ENCODE measurements at regions not wholly inside any gene's neighbourhood (a gene's known extent, or its start where the extent isn't known, plus 50 kb on each side); places are given as distances from the start of the nearest gene placed in this dataset.

DNA sequence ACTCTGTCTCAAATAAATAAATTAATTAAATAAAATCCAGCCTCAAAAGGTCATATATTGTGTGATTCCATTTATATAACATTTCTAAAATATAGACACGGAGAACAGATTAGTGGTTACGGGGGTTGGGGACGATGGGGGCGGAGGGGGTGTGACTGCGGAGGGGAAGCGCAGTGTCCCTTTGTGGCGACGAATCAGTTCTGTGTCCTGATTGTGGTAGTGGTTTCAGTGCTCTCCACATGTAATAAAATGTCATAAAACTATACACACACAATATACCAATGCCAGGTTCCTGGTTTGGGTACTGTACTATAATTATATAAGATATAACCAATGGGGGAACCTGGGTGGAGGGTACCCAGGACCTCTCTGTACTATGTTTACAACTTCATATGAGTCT, 186.4 kb downstream of the ANAPC1 start:
- H3K4me1 Mint-ChIP-seq (ENCODE audit: insufficient read depth, unreplicated experiment) = peaks cover 29% of the 10 kb centered on the region
- TF ChIP-seq CTCF (IDR thresholded peaks at IDR 0.05; ENCODE audit: unreplicated experiment) = no peak
- H3K9me3 Mint-ChIP-seq (ENCODE audit: unreplicated experiment) = peaks cover 8% of the 10 kb centered on the region
- no peaks in the 10 kb centered on the region for H3K36me3 Mint-ChIP-seq (ENCODE audit: insufficient read depth, unreplicated experiment)
- POLR2A ChIA-PET = interaction anchor here (1.4 to 4.0 kb wide), 3 partner anchors 9 to 38 kb away, joined by 4 to 36 read pairs (median 22); no protein-coding TSS in a partner anchor
- CTCF ChIA-PET = interaction anchor here (0.6 to 1.8 kb wide), 3 partner anchors 13 to 73 kb away, joined by 3 to 12 read pairs (median 4); no protein-coding TSS in a partner anchor
- intact Hi-C loops (cut with micrococcal nuclease) = no loop called here
- no peak overlapping the region for H3K4me3 Mint-ChIP-seq (ENCODE audit: unreplicated experiment)
- H3K27ac Mint-ChIP-seq (ENCODE audit: low read depth, unreplicated experiment) = no peak overlapping the region
- DNase-seq (ENCODE audit: unreplicated experiment) = no peak
- BruUV-seq (replicated peaks) = no TSS peak
- no peaks in the 10 kb centered on the region for H3K27me3 Mint-ChIP-seq (ENCODE audit: insufficient read depth, unreplicated experiment)

- no peak for TF ChIP-seq CTCF (IDR thresholded peaks at IDR 0.05; ENCODE audit: unreplicated experiment)
- intact Hi-C loops (cut with micrococcal nuclease) = no loop called here
- BruUV-seq (replicated peaks) = no TSS peak
- POLR2A ChIA-PET = interaction anchor here (1.3 to 4.0 kb wide), 6 partner anchors 9 to 72 kb away, joined by 3 to 36 read pairs (median 12); no protein-coding TSS in a partner anchor
- Mint-ChIP-seq H3K36me3 (ENCODE audit: insufficient read depth, unreplicated experiment) (no peaks in the 10 kb centered on the region), H3K27me3 (ENCODE audit: insufficient read depth, unreplicated experiment) (no peaks in the 10 kb centered on the region), H3K27ac (ENCODE audit: low read depth, unreplicated experiment) (no peak overlapping the region), H3K4me3 (ENCODE audit: unreplicated experiment) (no peak overlapping the region), H3K4me1 (ENCODE audit: insufficient read depth, unreplicated experiment) (peaks cover 31% of the 10 kb centered on the region), H3K9me3 (ENCODE audit: unreplicated experiment) (peaks cover 8% of the 10 kb centered on the region)
- DNase-seq (ENCODE audit: unreplicated experiment) = no peak
- CTCF ChIA-PET = interaction anchor here (0.6 to 1.8 kb wide), 4 partner anchors 13 to 73 kb away, joined by 3 to 12 read pairs (median 4); no protein-coding TSS in a partner anchor
Measured at GRCh38 chr2:111698089-111698488, 185.9 kb downstream of the ANAPC1 start.

DNA sequence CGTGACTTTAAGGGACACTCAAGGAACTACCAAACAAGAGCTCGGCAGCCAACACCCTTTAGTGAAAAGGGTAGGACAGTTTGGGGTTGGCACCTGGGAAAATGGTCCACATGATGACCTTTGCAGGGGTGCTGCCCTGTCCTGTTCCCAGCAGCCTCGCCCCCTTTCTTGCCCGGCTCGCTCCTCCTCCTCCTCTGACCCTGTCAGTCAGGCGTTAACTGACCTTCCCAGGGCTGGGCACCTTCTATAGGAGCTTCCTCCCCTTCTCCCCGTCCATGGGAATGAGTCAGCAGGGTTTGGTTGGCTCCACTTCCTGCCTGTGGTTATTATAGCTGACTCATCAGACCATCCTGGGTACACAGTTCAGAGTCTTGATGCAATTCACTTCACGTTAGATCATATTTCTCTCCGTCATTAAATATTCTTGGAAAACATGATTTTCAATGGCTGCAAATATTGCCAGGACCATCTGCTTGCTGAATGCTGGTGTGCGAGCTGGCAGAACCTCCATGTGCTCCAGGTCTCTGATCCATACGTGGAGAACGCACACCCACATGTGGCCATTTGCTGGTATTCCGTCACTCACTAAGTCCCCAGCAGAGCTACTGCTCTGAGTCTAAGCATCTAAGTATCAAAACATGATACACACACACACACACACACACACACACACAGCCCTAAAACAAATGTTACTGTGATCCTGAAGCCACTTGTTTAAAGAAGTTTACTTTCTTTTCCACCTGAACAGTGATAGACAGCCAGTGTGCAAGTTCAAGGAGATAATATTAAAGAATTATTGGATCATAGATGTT, 185.0 kb downstream of the ANAPC1 start:
- Mint-ChIP-seq H3K36me3 (ENCODE audit: insufficient read depth, unreplicated experiment) (no peaks in the 10 kb centered on the region), H3K27ac (ENCODE audit: low read depth, unreplicated experiment) (peak overlapping the region; percentile 86), H3K4me1 (ENCODE audit: insufficient read depth, unreplicated experiment) (peaks cover 31% of the 10 kb centered on the region), H3K9me3 (ENCODE audit: unreplicated experiment) (peaks cover 2% of the 10 kb centered on the region), H3K4me3 (ENCODE audit: unreplicated experiment) (peak overlapping the region; percentile 63), H3K27me3 (ENCODE audit: insufficient read depth, unreplicated experiment) (no peaks in the 10 kb centered on the region)
- POLR2A ChIA-PET = interaction anchor here (0.5 to 4.0 kb wide), 14 partner anchors 8 to 887 kb away, joined by 3 to 36 read pairs (median 4); partner anchors contain the start of gene BCL2L11
- intact Hi-C loops (cut with micrococcal nuclease) = loop anchor here (1.0 kb wide), 2 partner anchors 582 to 888 kb away; no protein-coding TSS in a partner anchor
- peak; percentile 100 for DNase-seq (ENCODE audit: unreplicated experiment)
- TF ChIP-seq CTCF (IDR thresholded peaks at IDR 0.05; ENCODE audit: unreplicated experiment) = peak; percentile 43
- TSS peak; percentile 68 for BruUV-seq (replicated peaks)
- CTCF ChIA-PET = interaction anchor here (0.6 to 2.5 kb wide), 11 partner anchors 13 to 982 kb away, joined by 3 to 13 read pairs (median 3); no protein-coding TSS in a partner anchor

DNA sequence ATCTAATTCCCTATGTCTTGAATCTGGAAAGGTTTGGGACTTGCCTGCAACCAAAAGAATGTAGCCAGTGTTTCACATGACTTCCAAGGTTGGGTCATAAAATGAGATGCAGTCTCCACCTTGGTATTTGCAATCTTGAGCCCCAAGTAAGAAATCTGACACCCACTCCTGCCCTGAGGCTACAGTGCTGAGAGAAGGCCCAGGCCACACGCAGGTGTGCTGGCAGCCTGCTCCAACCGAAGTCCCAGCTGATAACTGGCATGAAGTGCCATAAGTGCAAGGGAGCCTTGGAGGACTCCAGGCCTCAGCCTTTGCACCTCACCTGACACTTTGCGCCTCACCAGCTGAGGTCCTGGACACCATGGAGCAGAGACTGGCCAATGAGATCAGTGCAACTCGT, 182.7 kb downstream of the ANAPC1 start:
- CTCF ChIA-PET = interaction anchor here (0.7 to 1.3 kb wide), 5 partner anchors 10 to 889 kb away, joined by 3 to 7 read pairs (median 3); no protein-coding TSS in a partner anchor
- peak; percentile 70 for DNase-seq (ENCODE audit: unreplicated experiment)
- Mint-ChIP-seq H3K27ac (ENCODE audit: low read depth, unreplicated experiment) (peak overlapping the region; percentile 23), H3K27me3 (ENCODE audit: insufficient read depth, unreplicated experiment) (no peaks in the 10 kb centered on the region), H3K36me3 (ENCODE audit: insufficient read depth, unreplicated experiment) (no peaks in the 10 kb centered on the region), H3K9me3 (ENCODE audit: unreplicated experiment) (no peaks in the 10 kb centered on the region), H3K4me1 (ENCODE audit: insufficient read depth, unreplicated experiment) (peaks cover 53% of the 10 kb centered on the region), H3K4me3 (ENCODE audit: unreplicated experiment) (no peak overlapping the region)
- POLR2A ChIA-PET = interaction anchor here (0.8 to 4.0 kb wide), 2 partner anchors 41 to 534 kb away, joined by 3 to 36 read pairs; no protein-coding TSS in a partner anchor
- no TSS peak for BruUV-seq (replicated peaks)
- no peak for TF ChIP-seq CTCF (IDR thresholded peaks at IDR 0.05; ENCODE audit: unreplicated experiment)
- intact Hi-C loops (cut with micrococcal nuclease) = no loop called here

Data from MCF 10A (cell line).